B cell (primary cell): ENCODE measurements at regions not wholly inside any gene's neighbourhood (a gene's known extent, or its start where the extent isn't known, plus 50 kb on each side); places are given as distances from the start of the nearest gene placed in this dataset.

ENCODE experiments used
- ATAC-seq: fragments of 200-7000 bp; cut with Tn5 transposase; one replicate; pipeline ENCODE4 v1.10.0; 2021; ENCODE audit warnings: low read depth, mild to moderate bottlenecking, moderate number of reproducible peaks, moderate library complexity
- CTCF ChIA-PET: fragments of 350-600 bp; sonication (Branson Sonifier 250); formaldehyde crosslinking; loops from one replicate; lab custom pipeline; 2021; ENCODE audit warnings: antibody characterized with exemption, inconsistent platforms; lab: Charles Lee
- POLR2A ChIA-PET: fragments of 350-600 bp; sonication (Branson Sonifier 250); formaldehyde crosslinking; loops from one replicate; lab custom pipeline; 2021; ENCODE audit warnings: antibody characterized with exemption; lab: Charles Lee
- DNase-seq: peaks from one replicate; pipeline ENCODE4 v3.0.0; 2013
- H2AFZ ChIP-seq: 2 replicates; pipeline ENCODE4 v1.6.1; 2012; ENCODE audit warnings: mild to moderate bottlenecking, low read depth, low read length; ENCODE audit not compliant: insufficient read depth, poor library complexity, severe bottlenecking
- H3K27ac ChIP-seq, 2 donors: 1 replicate in 1 of 2; 2 replicates in 1 of 2; pipeline ENCODE4 v1.5.1; 2012 to 2013; ENCODE audit warnings: low read length in 2 of 2, mild to moderate bottlenecking in 2 of 2, moderate library complexity in 1 of 2
- H3K27me3 ChIP-seq, 4 experiments: fragments of 200-600 bp in 1 of 4; sonication (generic) in 1 of 4; replicated peaks in 1 of 4; 1 replicate in 2 of 4; 2 replicates in 2 of 4; pipeline versions ENCODE4 v1.6.1 to v1.7.0; 2013 to 2016; ENCODE audit warnings: low read length in 3 of 4, mild to moderate bottlenecking in 2 of 4, mixed read lengths in 1 of 4, moderate library complexity in 1 of 4; ENCODE audit not compliant: insufficient read depth in 4 of 4, control insufficient read depth in 3 of 4; ENCODE audit errors: control extremely low read depth in 1 of 4
- H3K36me3 ChIP-seq, 2 experiments: replicated peaks in 1 of 2; 1 replicate in 1 of 2; 2 replicates in 1 of 2; pipeline versions ENCODE4 v1.6.1 to v1.7.1; 2013; ENCODE audit warnings: low read length in 1 of 2; ENCODE audit not compliant: insufficient read depth in 2 of 2, control insufficient read depth in 1 of 2; ENCODE audit errors: control extremely low read depth in 1 of 2, extremely low read depth in 1 of 2
- H3K4me1 ChIP-seq, 2 donors: fragments of 200-600 bp in 1 of 2; sonication (generic) in 1 of 2; 1 replicate in 1 of 2; 2 replicates in 1 of 2; pipeline versions ENCODE4 v1.5.1 to v1.6.1; 2013 to 2017; ENCODE audit warnings: low read length in 2 of 2; ENCODE audit not compliant: control insufficient read depth in 2 of 2, insufficient read depth in 2 of 2
- H3K4me2 ChIP-seq: replicated peaks from 2 replicates; pipeline ENCODE3; 2012; ENCODE audit warnings: mild to moderate bottlenecking, low read depth, low read length; ENCODE audit not compliant: poor library complexity, severe bottlenecking
- H3K4me3 ChIP-seq, 5 experiments: fragments of 200-600 bp in 1 of 5; sonication (generic) in 1 of 5; 1 replicate in 3 of 5; 2 replicates in 2 of 5; pipeline versions ENCODE4 v1.5.1 to v1.7.0; 2011 to 2016; ENCODE audit warnings: low read length in 4 of 5, mild to moderate bottlenecking in 4 of 5, low read depth in 2 of 5, control low read depth in 1 of 5, moderate library complexity in 1 of 5; ENCODE audit not compliant: insufficient read depth in 1 of 5; ENCODE audit errors: control extremely low read depth in 1 of 5, extremely low read depth in 1 of 5
- H3K79me2 ChIP-seq: fragments of 200-600 bp; sonication (generic); one replicate; pipeline ENCODE4 v1.6.0; 2016; ENCODE audit warnings: low read length; ENCODE audit not compliant: control insufficient read depth, insufficient read depth
- H3K9ac ChIP-seq: fragments of 200-600 bp; sonication (generic); 2 replicates; pipeline ENCODE4 v1.6.1; 2017; ENCODE audit warnings: mild to moderate bottlenecking, low read length, moderate library complexity
- H3K9me3 ChIP-seq, 3 donors: one replicate each; pipeline versions ENCODE4 v1.6.1 to v1.7.1; 2013; ENCODE audit warnings: low read length in 2 of 3; ENCODE audit not compliant: control insufficient read depth in 2 of 3, insufficient read depth in 1 of 3; ENCODE audit errors: control extremely low read depth in 1 of 3
- H4K20me1 ChIP-seq: 2 replicates; pipeline ENCODE4 v1.6.0; 2012; ENCODE audit warnings: mild to moderate bottlenecking, low read length; ENCODE audit not compliant: insufficient read depth, control insufficient read depth, poor library complexity, severe bottlenecking
- H3K27ac Mint-ChIP-seq: one replicate; pipeline ENCODE4 v1.8.0; 2021; ENCODE audit warnings: mixed read lengths
- H3K27me3 Mint-ChIP-seq: one replicate; pipeline ENCODE4 v1.8.0; 2021; ENCODE audit warnings: mixed read lengths
- H3K4me1 Mint-ChIP-seq: one replicate; pipeline ENCODE4 v1.8.0; 2021; ENCODE audit warnings: mixed read lengths
- H3K4me3 Mint-ChIP-seq: one replicate; pipeline ENCODE4 v1.8.0; 2021; ENCODE audit warnings: mixed read lengths
- H3K9me3 Mint-ChIP-seq: one replicate; pipeline ENCODE4 v1.8.0; 2022; ENCODE audit warnings: mixed read lengths; ENCODE audit not compliant: insufficient read depth
- EZH2 ChIP-seq: IDR thresholded peaks from 2 replicates; pipeline ENCODE4 v1.6.1; 2012; ENCODE audit warnings: borderline replicate concordance, low read depth, mild to moderate bottlenecking, moderate library complexity, low read length; ENCODE audit not compliant: insufficient read depth, poor library complexity, severe bottlenecking
- WGBS: methylation state at CpG from one replicate; pipeline ENCODE4 v1.1.5; 2013; ENCODE audit warnings: missing lambda C conversion rate; ENCODE audit not compliant: insufficient coverage; 5-methylcytosine and 5-hydroxymethylcytosine counted together
- intact Hi-C: fragments of 100-400 bp; cut with micrococcal nuclease; formaldehyde crosslinking; loops from one replicate; pipeline ENCODE4 v1.10.0; 2022
- TF ChIP-seq, protein P1 (sequence below): fragments of 200-600 bp; IDR thresholded peaks from one replicate; pipeline ENCODE4 v1.8.0; 2022; ENCODE audit warnings: antibody characterized with exemption, mild to moderate bottlenecking

DNA sequence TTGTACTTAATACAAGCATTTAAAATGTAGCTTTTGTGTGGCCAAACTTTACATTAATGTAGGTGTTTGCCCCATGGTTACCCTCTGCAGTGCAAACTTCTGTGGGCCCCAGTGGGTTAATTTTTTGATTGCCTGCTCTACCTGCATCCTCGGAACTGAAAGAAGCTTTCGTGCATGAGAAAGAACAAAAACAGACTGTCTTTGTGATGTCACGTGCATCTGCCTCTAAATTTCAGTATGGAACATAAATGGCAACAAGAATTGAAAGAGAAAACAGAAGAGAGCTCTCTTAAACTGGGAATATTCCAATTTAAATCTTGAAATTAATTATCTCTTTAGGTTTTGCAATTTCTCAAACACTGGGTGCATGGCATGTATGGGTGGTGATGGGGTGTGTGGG is 182.4 kb upstream of the LCORL start:
- no peaks in the 10 kb centered on the region for H3K27me3 ChIP-seq
- Mint-ChIP-seq H3K27ac (no peak overlapping the region), H3K4me1 (no peaks in the 10 kb centered on the region), H3K27me3 (peaks cover 11% of the 10 kb centered on the region), H3K9me3 (no peaks in the 10 kb centered on the region), H3K4me3 (no peak overlapping the region)
- no peak overlapping the region for H3K9ac ChIP-seq
- H3K4me2 ChIP-seq: no peak overlapping the region
- no peak overlapping the region for H3K27ac ChIP-seq
- intact Hi-C loops: no loop called here
- POLR2A ChIA-PET: no interaction called here
- H3K79me2 ChIP-seq: no peaks in the 10 kb centered on the region
- no peak for ATAC-seq
- no peaks in the 10 kb centered on the region for H3K4me1 ChIP-seq
- no peaks in the 10 kb centered on the region for H4K20me1 ChIP-seq
- H3K4me3 ChIP-seq: no peak overlapping the region
- TF ChIP-seq, protein P1, sequence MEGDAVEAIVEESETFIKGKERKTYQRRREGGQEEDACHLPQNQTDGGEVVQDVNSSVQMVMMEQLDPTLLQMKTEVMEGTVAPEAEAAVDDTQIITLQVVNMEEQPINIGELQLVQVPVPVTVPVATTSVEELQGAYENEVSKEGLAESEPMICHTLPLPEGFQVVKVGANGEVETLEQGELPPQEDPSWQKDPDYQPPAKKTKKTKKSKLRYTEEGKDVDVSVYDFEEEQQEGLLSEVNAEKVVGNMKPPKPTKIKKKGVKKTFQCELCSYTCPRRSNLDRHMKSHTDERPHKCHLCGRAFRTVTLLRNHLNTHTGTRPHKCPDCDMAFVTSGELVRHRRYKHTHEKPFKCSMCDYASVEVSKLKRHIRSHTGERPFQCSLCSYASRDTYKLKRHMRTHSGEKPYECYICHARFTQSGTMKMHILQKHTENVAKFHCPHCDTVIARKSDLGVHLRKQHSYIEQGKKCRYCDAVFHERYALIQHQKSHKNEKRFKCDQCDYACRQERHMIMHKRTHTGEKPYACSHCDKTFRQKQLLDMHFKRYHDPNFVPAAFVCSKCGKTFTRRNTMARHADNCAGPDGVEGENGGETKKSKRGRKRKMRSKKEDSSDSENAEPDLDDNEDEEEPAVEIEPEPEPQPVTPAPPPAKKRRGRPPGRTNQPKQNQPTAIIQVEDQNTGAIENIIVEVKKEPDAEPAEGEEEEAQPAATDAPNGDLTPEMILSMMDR: no peak
- TF ChIP-seq EZH2: no peak
- H3K36me3 ChIP-seq: no peaks in the 10 kb centered on the region
- no peak for DNase-seq
- WGBS: 73% methylated on average over 2 of the region's 3 CpGs
- CTCF ChIA-PET: no interaction called here
- H2AFZ ChIP-seq: no peak overlapping the region
- H3K9me3 ChIP-seq: no peaks in the 10 kb centered on the region

DNA sequence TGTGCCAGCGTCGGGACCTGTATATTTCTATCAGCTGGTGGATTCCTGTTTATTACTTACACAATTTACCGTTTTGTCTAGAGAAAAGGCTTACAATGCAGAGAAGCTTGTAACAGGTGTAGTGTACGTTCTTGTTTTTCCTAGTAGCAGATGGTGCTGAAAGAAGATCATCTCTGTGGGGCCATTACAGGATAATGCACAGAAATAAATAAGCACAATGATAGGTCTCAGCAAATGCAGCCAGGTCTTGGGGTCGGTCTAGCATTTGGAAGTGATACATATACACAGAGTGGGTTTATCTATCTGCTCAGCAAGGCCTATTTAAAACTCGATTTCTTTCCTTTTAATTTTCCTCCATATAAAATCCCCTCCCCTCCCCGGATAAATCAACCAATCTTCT is 180.9 kb upstream of the LCORL start:
- Mint-ChIP-seq H3K9me3 (no peaks in the 10 kb centered on the region), H3K27me3 (peaks cover 11% of the 10 kb centered on the region), H3K27ac (no peak overlapping the region), H3K4me1 (no peaks in the 10 kb centered on the region), H3K4me3 (no peak overlapping the region)
- ATAC-seq (no peak), DNase-seq (no peak)
- H3K79me2 ChIP-seq: no peaks in the 10 kb centered on the region
- H4K20me1 ChIP-seq: no peaks in the 10 kb centered on the region
- TF ChIP-seq, protein P1: no peak
- TF ChIP-seq EZH2: no peak
- intact Hi-C loops: no loop called here
- no peaks in the 10 kb centered on the region for H3K36me3 ChIP-seq
- WGBS: no CpG with 5 or more reads among the region's 7 CpGs
- ChIA-PET CTCF (no interaction called here), POLR2A (no interaction called here)
- H3K4me1 ChIP-seq: no peaks in the 10 kb centered on the region
- H3K27me3 ChIP-seq: no peaks in the 10 kb centered on the region
- H3K4me3 ChIP-seq: no peak overlapping the region
- no peak overlapping the region for H3K9ac ChIP-seq
- H2AFZ ChIP-seq: no peak overlapping the region
- no peaks in the 10 kb centered on the region for H3K9me3 ChIP-seq
- H3K4me2 ChIP-seq: no peak overlapping the region
- no peak overlapping the region for H3K27ac ChIP-seq
